ENCODE measurements at regions not wholly inside any gene's neighbourhood (a gene's known extent, or its start where the extent isn't known, plus 50 kb on each side); places are given as distances from the start of the nearest gene placed in this dataset.

DNA sequence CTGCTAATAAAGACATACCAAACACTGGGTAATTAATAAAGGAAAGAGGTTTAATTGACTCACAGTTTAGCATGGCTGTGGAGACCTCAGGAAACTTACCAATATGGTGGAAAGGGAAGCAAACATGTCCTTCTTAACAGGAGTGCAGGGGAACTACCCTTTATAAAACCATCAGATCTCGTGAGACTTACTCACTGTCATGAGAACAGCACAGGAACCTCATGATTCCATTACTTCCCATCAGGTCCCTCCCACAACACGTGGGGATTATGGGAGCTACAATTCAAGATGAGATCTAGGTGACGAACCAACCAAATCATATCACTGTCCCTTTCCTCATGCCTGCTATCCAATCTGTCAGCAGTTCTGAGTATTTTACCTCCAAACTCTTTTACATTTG lies 586.7 kb downstream of the TDRD15 start:
- TF ChIP-seq ZNF654 (tag by site-specific recombination; IDR thresholded peaks at IDR 0.05; ENCODE audit: low read depth) (no peak), KLF1 (tag by site-specific recombination; IDR thresholded peaks at IDR 0.05) (no peak), ZEB2 (tag by site-specific recombination; IDR thresholded peaks at IDR 0.05) (no peak), ZBTB1 (tag by site-specific recombination; IDR thresholded peaks at IDR 0.05) (no peak), YY1 (tag by site-specific recombination; IDR thresholded peaks at IDR 0.05) (no peak), KLF10 (tag by site-specific recombination; IDR thresholded peaks at IDR 0.05) (no peak), KLF16 (tag by site-specific recombination; IDR thresholded peaks at IDR 0.05) (no peak), ZNF416 (tag by site-specific recombination; IDR thresholded peaks at IDR 0.05) (no peak), ZNF266 (tag by site-specific recombination; IDR thresholded peaks at IDR 0.05; ENCODE audit: low read depth) (no peak), ZNF2 (tag by site-specific recombination; IDR thresholded peaks at IDR 0.05) (no peak)
- TF ChIP-seq, protein P1, sequence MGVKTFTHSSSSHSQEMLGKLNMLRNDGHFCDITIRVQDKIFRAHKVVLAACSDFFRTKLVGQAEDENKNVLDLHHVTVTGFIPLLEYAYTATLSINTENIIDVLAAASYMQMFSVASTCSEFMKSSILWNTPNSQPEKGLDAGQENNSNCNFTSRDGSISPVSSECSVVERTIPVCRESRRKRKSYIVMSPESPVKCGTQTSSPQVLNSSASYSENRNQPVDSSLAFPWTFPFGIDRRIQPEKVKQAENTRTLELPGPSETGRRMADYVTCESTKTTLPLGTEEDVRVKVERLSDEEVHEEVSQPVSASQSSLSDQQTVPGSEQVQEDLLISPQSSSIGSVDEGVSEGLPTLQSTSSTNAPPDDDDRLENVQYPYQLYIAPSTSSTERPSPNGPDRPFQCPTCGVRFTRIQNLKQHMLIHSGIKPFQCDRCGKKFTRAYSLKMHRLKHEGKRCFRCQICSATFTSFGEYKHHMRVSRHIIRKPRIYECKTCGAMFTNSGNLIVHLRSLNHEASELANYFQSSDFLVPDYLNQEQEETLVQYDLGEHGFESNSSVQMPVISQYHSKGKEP (tag by site-specific recombination; IDR thresholded peaks at IDR 0.05), result no peak
- TF ChIP-seq, protein P2, sequence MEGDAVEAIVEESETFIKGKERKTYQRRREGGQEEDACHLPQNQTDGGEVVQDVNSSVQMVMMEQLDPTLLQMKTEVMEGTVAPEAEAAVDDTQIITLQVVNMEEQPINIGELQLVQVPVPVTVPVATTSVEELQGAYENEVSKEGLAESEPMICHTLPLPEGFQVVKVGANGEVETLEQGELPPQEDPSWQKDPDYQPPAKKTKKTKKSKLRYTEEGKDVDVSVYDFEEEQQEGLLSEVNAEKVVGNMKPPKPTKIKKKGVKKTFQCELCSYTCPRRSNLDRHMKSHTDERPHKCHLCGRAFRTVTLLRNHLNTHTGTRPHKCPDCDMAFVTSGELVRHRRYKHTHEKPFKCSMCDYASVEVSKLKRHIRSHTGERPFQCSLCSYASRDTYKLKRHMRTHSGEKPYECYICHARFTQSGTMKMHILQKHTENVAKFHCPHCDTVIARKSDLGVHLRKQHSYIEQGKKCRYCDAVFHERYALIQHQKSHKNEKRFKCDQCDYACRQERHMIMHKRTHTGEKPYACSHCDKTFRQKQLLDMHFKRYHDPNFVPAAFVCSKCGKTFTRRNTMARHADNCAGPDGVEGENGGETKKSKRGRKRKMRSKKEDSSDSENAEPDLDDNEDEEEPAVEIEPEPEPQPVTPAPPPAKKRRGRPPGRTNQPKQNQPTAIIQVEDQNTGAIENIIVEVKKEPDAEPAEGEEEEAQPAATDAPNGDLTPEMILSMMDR (tag by site-specific recombination; IDR thresholded peaks at IDR 0.05), result no peak
- TF ChIP-seq, protein P3, sequence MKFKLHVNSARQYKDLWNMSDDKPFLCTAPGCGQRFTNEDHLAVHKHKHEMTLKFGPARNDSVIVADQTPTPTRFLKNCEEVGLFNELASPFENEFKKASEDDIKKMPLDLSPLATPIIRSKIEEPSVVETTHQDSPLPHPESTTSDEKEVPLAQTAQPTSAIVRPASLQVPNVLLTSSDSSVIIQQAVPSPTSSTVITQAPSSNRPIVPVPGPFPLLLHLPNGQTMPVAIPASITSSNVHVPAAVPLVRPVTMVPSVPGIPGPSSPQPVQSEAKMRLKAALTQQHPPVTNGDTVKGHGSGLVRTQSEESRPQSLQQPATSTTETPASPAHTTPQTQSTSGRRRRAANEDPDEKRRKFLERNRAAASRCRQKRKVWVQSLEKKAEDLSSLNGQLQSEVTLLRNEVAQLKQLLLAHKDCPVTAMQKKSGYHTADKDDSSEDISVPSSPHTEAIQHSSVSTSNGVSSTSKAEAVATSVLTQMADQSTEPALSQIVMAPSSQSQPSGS (tag by site-specific recombination; IDR thresholded peaks at IDR 0.05; ENCODE audit: low read depth), result no peak
- TF ChIP-seq, protein P4, sequence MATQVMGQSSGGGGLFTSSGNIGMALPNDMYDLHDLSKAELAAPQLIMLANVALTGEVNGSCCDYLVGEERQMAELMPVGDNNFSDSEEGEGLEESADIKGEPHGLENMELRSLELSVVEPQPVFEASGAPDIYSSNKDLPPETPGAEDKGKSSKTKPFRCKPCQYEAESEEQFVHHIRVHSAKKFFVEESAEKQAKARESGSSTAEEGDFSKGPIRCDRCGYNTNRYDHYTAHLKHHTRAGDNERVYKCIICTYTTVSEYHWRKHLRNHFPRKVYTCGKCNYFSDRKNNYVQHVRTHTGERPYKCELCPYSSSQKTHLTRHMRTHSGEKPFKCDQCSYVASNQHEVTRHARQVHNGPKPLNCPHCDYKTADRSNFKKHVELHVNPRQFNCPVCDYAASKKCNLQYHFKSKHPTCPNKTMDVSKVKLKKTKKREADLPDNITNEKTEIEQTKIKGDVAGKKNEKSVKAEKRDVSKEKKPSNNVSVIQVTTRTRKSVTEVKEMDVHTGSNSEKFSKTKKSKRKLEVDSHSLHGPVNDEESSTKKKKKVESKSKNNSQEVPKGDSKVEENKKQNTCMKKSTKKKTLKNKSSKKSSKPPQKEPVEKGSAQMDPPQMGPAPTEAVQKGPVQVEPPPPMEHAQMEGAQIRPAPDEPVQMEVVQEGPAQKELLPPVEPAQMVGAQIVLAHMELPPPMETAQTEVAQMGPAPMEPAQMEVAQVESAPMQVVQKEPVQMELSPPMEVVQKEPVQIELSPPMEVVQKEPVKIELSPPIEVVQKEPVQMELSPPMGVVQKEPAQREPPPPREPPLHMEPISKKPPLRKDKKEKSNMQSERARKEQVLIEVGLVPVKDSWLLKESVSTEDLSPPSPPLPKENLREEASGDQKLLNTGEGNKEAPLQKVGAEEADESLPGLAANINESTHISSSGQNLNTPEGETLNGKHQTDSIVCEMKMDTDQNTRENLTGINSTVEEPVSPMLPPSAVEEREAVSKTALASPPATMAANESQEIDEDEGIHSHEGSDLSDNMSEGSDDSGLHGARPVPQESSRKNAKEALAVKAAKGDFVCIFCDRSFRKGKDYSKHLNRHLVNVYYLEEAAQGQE (tag by site-specific recombination; IDR thresholded peaks at IDR 0.05), result no peak

Measured in HEK293 (cell line).